IMR-90 (cell line): ENCODE measurements at regions not wholly inside any gene's neighbourhood (a gene's known extent, or its start where the extent isn't known, plus 50 kb on each side); places are given as distances from the start of the nearest gene placed in this dataset.

Source experiments
- ATAC-seq: fragments of 200-7000 bp; cut with Tn5 transposase; 2 replicates; pipeline ENCODE4 v1.9.1; 2020; ENCODE audit warnings: low read depth, mild to moderate bottlenecking, moderate library complexity
- BruUV-seq: library from RNA; stranded (reverse); fragments of 400-500 nt; replicated peaks from 2 replicates; lab custom pipeline; 2021; lab: Mats Ljungman, UMichigan
- CTCF ChIA-PET: fragments of 300-600 bp; formaldehyde crosslinking; extraction: SDS; loops from one replicate; lab custom pipeline; 2021; ENCODE audit warnings: antibody characterized with exemption; lab: Yijun Ruan, JAX
- POLR2A ChIA-PET: fragments of 300-600 bp; sonication (Branson Sonifier 250); formaldehyde crosslinking; loops from one replicate; lab custom pipeline; 2022; ENCODE audit warnings: antibody characterized with exemption; ENCODE audit not compliant: unreplicated experiment; lab: Charles Lee
- DNase-seq: peaks from one replicate; pipeline ENCODE4 v3.0.0; 2013
- H2AFZ ChIP-seq: replicated peaks from 2 replicates; pipeline ENCODE3; 2013; ENCODE audit warnings: low read length, mild to moderate bottlenecking; ENCODE audit not compliant: poor library complexity
- H2AK5ac ChIP-seq: 2 replicates; pipeline ENCODE4 v1.6.1; 2013; ENCODE audit warnings: low read depth, low read length, inconsistent platforms
- H2AK9ac ChIP-seq: replicated peaks from 2 replicates; pipeline ENCODE3; 2013; ENCODE audit warnings: mild to moderate bottlenecking, low read depth, low read length, moderate library complexity; ENCODE audit not compliant: poor library complexity
- H2BK120ac ChIP-seq: 2 replicates; pipeline ENCODE4 v1.6.1; 2013; ENCODE audit warnings: low read depth, low read length, inconsistent platforms
- H2BK15ac ChIP-seq: 3 replicates; pipeline ENCODE4 v1.6.1; 2013; ENCODE audit warnings: low read depth, low read length, inconsistent platforms
- H2BK20ac ChIP-seq: 2 replicates; pipeline ENCODE4 v1.6.1; 2013; ENCODE audit warnings: low read depth, mild to moderate bottlenecking, inconsistent platforms, low read length, moderate library complexity
- H2BK5ac ChIP-seq: 2 replicates; pipeline ENCODE4 v1.6.1; 2013; ENCODE audit warnings: mild to moderate bottlenecking, low read depth, low read length, inconsistent platforms; ENCODE audit not compliant: poor library complexity, severe bottlenecking
- H3K14ac ChIP-seq: replicated peaks from 2 replicates; pipeline ENCODE4 v1.6.1; 2013; ENCODE audit warnings: low read depth, low read length, inconsistent platforms
- H3K18ac ChIP-seq: 2 replicates; pipeline ENCODE4 v1.6.1; 2013; ENCODE audit warnings: low read depth, low read length, control low read depth
- H3K23ac ChIP-seq: 2 replicates; pipeline ENCODE4 v1.6.1; 2013; ENCODE audit warnings: low read depth, low read length, inconsistent platforms
- H3K27ac ChIP-seq: 2 replicates; pipeline ENCODE4 v1.5.1; 2013; ENCODE audit warnings: mild to moderate bottlenecking, control low read depth, low read length; ENCODE audit not compliant: insufficient read depth
- H3K27me3 ChIP-seq: 2 replicates; pipeline ENCODE4 v1.6.1; 2013; ENCODE audit warnings: low read length; ENCODE audit not compliant: control insufficient read depth, insufficient read depth
- H3K36me3 ChIP-seq: 2 replicates; pipeline ENCODE4 v1.6.1; 2013; ENCODE audit warnings: low read length, mixed read lengths; ENCODE audit not compliant: control insufficient read depth, insufficient read depth
- H3K4ac ChIP-seq: 2 replicates; pipeline ENCODE4 v1.6.1; 2013; ENCODE audit warnings: low read depth, low read length, inconsistent platforms
- H3K4me1 ChIP-seq: 2 replicates; pipeline ENCODE4 v1.6.1; 2013; ENCODE audit warnings: low read length, mixed read lengths; ENCODE audit not compliant: control insufficient read depth, insufficient read depth
- H3K4me2 ChIP-seq: 2 replicates; pipeline ENCODE4 v1.6.1; 2013; ENCODE audit warnings: low read depth, mild to moderate bottlenecking, control low read depth, low read length, moderate library complexity
- H3K4me3 ChIP-seq: 2 replicates; pipeline ENCODE4 v1.5.1; 2013; ENCODE audit warnings: low read depth, mild to moderate bottlenecking, control low read depth, low read length, moderate library complexity; ENCODE audit not compliant: insufficient read depth
- H3K56ac ChIP-seq: 2 replicates; pipeline ENCODE4 v1.6.1; 2013; ENCODE audit warnings: low read length, inconsistent platforms; ENCODE audit not compliant: insufficient read depth; ENCODE audit errors: extremely low read depth
- H3K79me1 ChIP-seq, 2 experiments: 2 replicates each; pipeline ENCODE4 v1.6.1; 2013; ENCODE audit warnings: low read length in 2 of 2, inconsistent platforms in 1 of 2, low read depth in 1 of 2
- H3K9ac ChIP-seq: 2 replicates; pipeline ENCODE4 v1.6.1; 2013; ENCODE audit warnings: low read depth, low read length, control low read depth
- H3K9me1 ChIP-seq: 2 replicates; pipeline ENCODE4 v1.6.1; 2013; ENCODE audit warnings: low read length, inconsistent platforms; ENCODE audit not compliant: insufficient read depth
- H3K9me3 ChIP-seq: 2 replicates; pipeline ENCODE4 v1.6.1; 2013; ENCODE audit warnings: low read length; ENCODE audit not compliant: control insufficient read depth, insufficient read depth
- H4K20me1 ChIP-seq: 2 replicates; pipeline ENCODE4 v1.6.1; 2013; ENCODE audit warnings: low read length, inconsistent platforms; ENCODE audit not compliant: insufficient read depth
- H4K5ac ChIP-seq: 2 replicates; pipeline ENCODE4 v1.6.1; 2013; ENCODE audit warnings: mild to moderate bottlenecking, low read depth, low read length, control low read depth
- H4K8ac ChIP-seq, 2 experiments: 2 replicates each; pipeline ENCODE4 v1.6.1; 2013; ENCODE audit warnings: low read depth in 2 of 2, low read length in 2 of 2, control low read depth in 1 of 2, inconsistent platforms in 1 of 2
- H4K91ac ChIP-seq: 2 replicates; pipeline ENCODE4 v1.6.1; 2013; ENCODE audit warnings: low read depth, low read length, inconsistent platforms; ENCODE audit not compliant: insufficient read depth
- CEBPB ChIP-seq: IDR thresholded peaks from 2 replicates; pipeline ENCODE4 v1.6.1; 2012; ENCODE audit warnings: low read depth, low read length, improper control_type of control experiment
- POLR2A ChIP-seq: IDR thresholded peaks from 2 replicates; pipeline ENCODE4 v1.6.1; 2012; ENCODE audit warnings: mild to moderate bottlenecking, low read depth, low read length
- WGBS, 2 experiments: methylation state at CpG; one replicate each; pipeline versions ENCODE4 v1.1.5 to v1.1.7; 2013; ENCODE audit warnings: missing lambda C conversion rate in 2 of 2; ENCODE audit not compliant: insufficient read length in 1 of 2; ENCODE audit errors: extremely low coverage in 2 of 2; 5-methylcytosine and 5-hydroxymethylcytosine counted together
- dilution Hi-C: fragments of 300-500 bp; cut with HindIII; formaldehyde crosslinking; loops from one replicate; pipeline ENCODE4 v1.14.3; 2018; ENCODE audit warnings: low sequenced_read_pairs; ENCODE audit not compliant: unreplicated experiment
- in situ Hi-C: fragments of 300-500 bp; cut with MboI; formaldehyde crosslinking; loops from 3 replicates; pipeline ENCODE4 v1.14.3; 2019; ENCODE audit warnings: low sequenced_read_pairs, inconsistent platforms, mixed read lengths
- intact Hi-C: fragments of 100-400 bp; cut with micrococcal nuclease; formaldehyde crosslinking; loops from 2 replicates; pipeline ENCODE4 v1.10.0; 2022

DNA sequence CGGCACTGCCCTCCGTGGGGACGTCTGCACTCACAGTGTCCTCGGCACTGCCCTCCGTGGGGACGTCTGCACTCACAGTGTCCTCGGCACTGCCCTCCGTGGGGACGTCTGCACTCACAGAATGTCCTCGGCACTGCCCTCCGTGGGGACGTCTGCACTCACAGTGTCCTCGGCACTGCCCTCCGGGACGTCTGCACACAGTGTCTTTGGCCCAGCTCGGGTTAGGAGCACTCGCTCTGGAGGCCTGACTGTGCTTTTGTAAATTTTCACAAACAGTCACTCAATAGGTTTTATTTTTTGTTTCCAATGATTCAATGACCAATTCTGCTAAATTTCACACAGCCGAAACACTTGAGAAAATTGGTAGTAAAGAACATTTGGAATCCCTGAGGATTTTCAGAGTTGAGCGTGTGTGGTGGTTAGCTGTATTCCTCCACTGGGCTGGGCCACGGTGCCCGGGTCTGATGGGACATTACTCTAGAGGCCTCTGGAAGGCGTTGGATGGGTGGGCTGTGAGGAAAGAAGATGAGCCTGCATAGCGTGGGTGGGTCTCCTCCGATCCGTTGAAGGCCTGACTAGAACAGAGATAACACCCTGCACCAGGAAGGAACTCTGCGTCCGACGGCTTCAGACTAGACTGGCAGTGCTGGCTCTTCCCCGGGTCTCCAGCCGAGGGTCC lies 134.8 kb downstream of the RTP5 start:
- no peak overlapping the region for H3K23ac ChIP-seq
- no peak overlapping the region for H4K91ac ChIP-seq
- H4K5ac ChIP-seq = no peak overlapping the region
- no peak overlapping the region for H4K8ac ChIP-seq
- H3K9ac ChIP-seq = no peak overlapping the region
- dilution Hi-C loops (no loop called here), in situ Hi-C loops (no loop called here), intact Hi-C loops (no loop called here)
- ChIA-PET POLR2A (no interaction called here), CTCF (no interaction called here)
- H2AFZ ChIP-seq = no peak overlapping the region
- WGBS, 2 experiments = 93% methylated on average over 3 of the region's 30 CpGs; no CpG with 5 or more reads in 1 of the 2 experiments
- H3K27ac ChIP-seq = no peak overlapping the region
- no peak overlapping the region for H2AK5ac ChIP-seq
- peaks cover 20% of the 10 kb centered on the region for H3K27me3 ChIP-seq
- no peaks in the 10 kb centered on the region for H3K9me3 ChIP-seq
- H3K4me1 ChIP-seq = no peaks in the 10 kb centered on the region
- H2BK5ac ChIP-seq = no peak overlapping the region
- H3K79me1 ChIP-seq = no peaks in the 10 kb centered on the region
- H2BK15ac ChIP-seq = no peak overlapping the region
- no peak overlapping the region for H3K14ac ChIP-seq
- ATAC-seq (no peak), DNase-seq (no peak)
- no peak overlapping the region for H3K4me3 ChIP-seq
- H3K56ac ChIP-seq = no peak overlapping the region
- no peaks in the 10 kb centered on the region for H4K20me1 ChIP-seq
- H2BK120ac ChIP-seq = no peak overlapping the region
- H3K4me2 ChIP-seq = no peak overlapping the region
- no peaks in the 10 kb centered on the region for H3K9me1 ChIP-seq
- H3K18ac ChIP-seq = no peak overlapping the region
- H3K36me3 ChIP-seq = no peaks in the 10 kb centered on the region
- no peak overlapping the region for H2AK9ac ChIP-seq
- no peak overlapping the region for H2BK20ac ChIP-seq
- TF ChIP-seq POLR2A = no peak
- no peak for TF ChIP-seq CEBPB
- no peak overlapping the region for H3K4ac ChIP-seq
- BruUV-seq = no TSS peak
